Bronchial epithelial cell (primary cell): ENCODE measurements at regions not wholly inside any gene's neighbourhood (a gene's known extent, or its start where the extent isn't known, plus 50 kb on each side); places are given as distances from the start of the nearest gene placed in this dataset.

Source experiments
- DNase-seq: peaks from one replicate; pipeline ENCODE4 v3.0.0-alpha.2; 2010; ENCODE audit warnings: low read depth
- FAIRE-seq: peaks from 2 replicates; lab custom pipeline; 2011; peaks lifted over from hg19 to GRCh38; lab: Jason Lieb, UNC
- H3K27me3 ChIP-seq: 2 replicates; pipeline ENCODE4 v1.5.1; 2011; ENCODE audit warnings: low read length; ENCODE audit not compliant: control insufficient read depth, insufficient read depth
- H3K36me3 ChIP-seq: 2 replicates; pipeline ENCODE4 v1.5.1; 2011; ENCODE audit warnings: low read length; ENCODE audit not compliant: control insufficient read depth, insufficient read depth
- H3K4me3 ChIP-seq: 2 replicates; pipeline ENCODE4 v1.5.1; 2011; ENCODE audit warnings: mild to moderate bottlenecking, low read depth, low read length, control low read depth
- TF ChIP-seq, protein P1 (sequence below): IDR thresholded peaks from 2 replicates; pipeline ENCODE4 v1.5.1; 2011; ENCODE audit warnings: mild to moderate bottlenecking, moderate library complexity, low read length, control low read depth, inconsistent platforms; ENCODE audit not compliant: insufficient read depth, severe bottlenecking

GRCh38 chr2:7281231-7282201 is 364.3 kb downstream of the RNF144A start:
- DNase-seq (no peak), FAIRE-seq (no peak)
- Histone ChIP-seq H3K36me3 (no peaks in the 10 kb centered on the region), H3K27me3 (no peaks in the 10 kb centered on the region), H3K4me3 (no peak overlapping the region)
- TF ChIP-seq, protein P1, sequence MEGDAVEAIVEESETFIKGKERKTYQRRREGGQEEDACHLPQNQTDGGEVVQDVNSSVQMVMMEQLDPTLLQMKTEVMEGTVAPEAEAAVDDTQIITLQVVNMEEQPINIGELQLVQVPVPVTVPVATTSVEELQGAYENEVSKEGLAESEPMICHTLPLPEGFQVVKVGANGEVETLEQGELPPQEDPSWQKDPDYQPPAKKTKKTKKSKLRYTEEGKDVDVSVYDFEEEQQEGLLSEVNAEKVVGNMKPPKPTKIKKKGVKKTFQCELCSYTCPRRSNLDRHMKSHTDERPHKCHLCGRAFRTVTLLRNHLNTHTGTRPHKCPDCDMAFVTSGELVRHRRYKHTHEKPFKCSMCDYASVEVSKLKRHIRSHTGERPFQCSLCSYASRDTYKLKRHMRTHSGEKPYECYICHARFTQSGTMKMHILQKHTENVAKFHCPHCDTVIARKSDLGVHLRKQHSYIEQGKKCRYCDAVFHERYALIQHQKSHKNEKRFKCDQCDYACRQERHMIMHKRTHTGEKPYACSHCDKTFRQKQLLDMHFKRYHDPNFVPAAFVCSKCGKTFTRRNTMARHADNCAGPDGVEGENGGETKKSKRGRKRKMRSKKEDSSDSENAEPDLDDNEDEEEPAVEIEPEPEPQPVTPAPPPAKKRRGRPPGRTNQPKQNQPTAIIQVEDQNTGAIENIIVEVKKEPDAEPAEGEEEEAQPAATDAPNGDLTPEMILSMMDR: no peak

GRCh38 chr2:7286120-7286519 is 368.9 kb downstream of the RNF144A start:
- FAIRE-seq (no peak), DNase-seq (no peak)
- TF ChIP-seq, protein P1: no peak
- Histone ChIP-seq H3K4me3 (no peak overlapping the region), H3K36me3 (no peaks in the 10 kb centered on the region), H3K27me3 (no peaks in the 10 kb centered on the region)

- peak; percentile 99 for FAIRE-seq
- peak; percentile 98 for DNase-seq
Measured at GRCh38 chr2:7288484-7288883, 371.3 kb downstream of the RNF144A start.

GRCh38 chr2:7289697-7290096 is 372.5 kb downstream of the RNF144A start:
- H3K27me3 ChIP-seq: no peaks in the 10 kb centered on the region
- H3K4me3 ChIP-seq: no peak overlapping the region
- H3K36me3 ChIP-seq: no peaks in the 10 kb centered on the region
- FAIRE-seq (no peak), DNase-seq (no peak)
- TF ChIP-seq, protein P1: no peak

More at GRCh38 chr2:7288484-7288883, 371.3 kb downstream of the RNF144A start:
- Histone ChIP-seq H3K36me3 (no peaks in the 10 kb centered on the region), H3K4me3 (no peak overlapping the region), H3K27me3 (no peaks in the 10 kb centered on the region)
- TF ChIP-seq, protein P1: no peak

DNA sequence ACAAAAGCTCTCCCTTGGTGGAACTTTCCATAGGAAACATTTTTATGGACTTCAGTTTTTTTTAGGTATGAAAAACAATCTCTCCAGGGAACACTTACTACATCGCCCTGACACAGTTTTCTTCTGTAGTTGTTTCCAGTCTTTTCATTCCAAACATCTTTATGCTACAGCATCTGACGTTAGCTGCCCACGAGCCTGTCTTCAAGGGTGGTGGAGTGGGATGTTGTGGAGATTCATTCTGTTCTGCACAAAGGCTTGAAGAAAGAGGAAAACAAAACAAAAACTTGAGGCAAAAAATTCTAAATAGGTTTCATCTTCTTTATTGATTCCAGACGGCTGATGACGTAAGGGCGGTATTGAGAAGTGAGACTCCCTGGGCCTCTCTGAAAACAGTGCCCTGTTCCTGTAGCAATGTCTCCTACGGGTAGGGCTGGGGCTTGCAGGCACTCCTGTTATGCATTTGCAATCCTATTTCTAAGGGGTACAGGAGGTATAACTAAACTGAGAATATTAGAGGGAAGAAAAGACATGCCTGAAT is 375.0 kb downstream of the RNF144A start:
- DNase-seq (no peak), FAIRE-seq (no peak)
- no peak overlapping the region for H3K4me3 ChIP-seq
- no peaks in the 10 kb centered on the region for H3K36me3 ChIP-seq
- TF ChIP-seq, protein P1: no peak
- no peaks in the 10 kb centered on the region for H3K27me3 ChIP-seq
